HEK293T (cell line): ENCODE measurements at regions not wholly inside any gene's neighbourhood (a gene's known extent, or its start where the extent isn't known, plus 50 kb on each side); places are given as distances from the start of the nearest gene placed in this dataset.

Source experiments
- ARNT ChIP-seq: fragments of 450-650 bp; IDR thresholded peaks from 2 replicates; pipeline ENCODE4 v1.6.1; 2017; ENCODE audit warnings: mild to moderate bottlenecking
- BHLHE40 ChIP-seq: fragments of 450-650 bp; IDR thresholded peaks from 2 replicates; pipeline ENCODE4 v1.6.1; 2016; ENCODE audit warnings: mild to moderate bottlenecking, moderate library complexity, borderline replicate concordance
- FOXA1 ChIP-seq: fragments of 450-650 bp; IDR thresholded peaks from 2 replicates; pipeline ENCODE4 v1.6.1; 2016; ENCODE audit warnings: mild to moderate bottlenecking
- FOXM1 ChIP-seq: fragments of 450-650 bp; IDR thresholded peaks from 2 replicates; pipeline ENCODE4 v1.6.1; 2017; ENCODE audit warnings: mild to moderate bottlenecking, borderline replicate concordance
- HDGF ChIP-seq: fragments of 450-650 bp; IDR thresholded peaks from 2 replicates; pipeline ENCODE4 v1.6.1; 2017; ENCODE audit warnings: antibody characterized with exemption, borderline replicate concordance
- NFRKB ChIP-seq: fragments of 450-650 bp; IDR thresholded peaks from 2 replicates; pipeline ENCODE4 v1.6.1; 2016; ENCODE audit warnings: mild to moderate bottlenecking, moderate library complexity
- SP1 ChIP-seq: fragments of 450-650 bp; IDR thresholded peaks from 2 replicates; pipeline ENCODE4 v1.6.1; 2017
- ZNF384 ChIP-seq: fragments of 450-650 bp; IDR thresholded peaks from 2 replicates; pipeline ENCODE4 v1.6.1; 2016

DNA sequence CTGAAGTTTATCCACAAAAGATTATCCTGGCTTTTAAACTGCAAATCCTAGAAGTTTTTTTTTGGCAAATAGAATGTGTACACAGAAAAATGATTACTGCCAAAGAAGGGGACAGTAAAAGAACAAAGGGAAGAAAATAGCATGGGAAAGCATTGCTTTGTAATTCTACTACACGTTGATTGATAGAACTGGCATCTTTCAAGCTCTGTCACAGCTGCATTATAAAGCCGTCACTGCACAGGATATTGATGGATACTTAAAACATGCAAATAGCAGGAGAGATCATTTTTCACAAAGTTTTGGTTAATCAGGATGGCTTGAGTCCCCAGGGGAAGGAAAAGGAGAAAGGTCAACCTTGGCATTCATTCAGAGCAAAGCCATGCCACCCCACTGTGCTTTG lies 183.7 kb upstream of the RRP15 start:
- no peak for TF ChIP-seq BHLHE40
- no peak for TF ChIP-seq HDGF
- TF ChIP-seq FOXA1: no peak
- no peak for TF ChIP-seq FOXM1
- no peak for TF ChIP-seq SP1
- no peak for TF ChIP-seq NFRKB
- no peak for TF ChIP-seq ARNT
- TF ChIP-seq ZNF384: no peak
